Medulla oblongata (tissue), 1 donor: ENCODE measurements at regions not wholly inside any gene's neighbourhood (a gene's known extent, or its start where the extent isn't known, plus 50 kb on each side); places are given as distances from the start of the nearest gene placed in this dataset.
A peak's percentile ranks its signal among the peaks of the same experiment; 100 is the strongest.
"Not testable (repeated sequence)": the region's sequence is repeated elsewhere in the genome, so short reads cannot be mapped to it uniquely, and the experiment has no call there.

Source experiments
- DNase-seq: peaks from one replicate; pipeline ENCODE4 v3.0.0-alpha.2; 2015; ENCODE audit errors: extremely low spot score

DNA sequence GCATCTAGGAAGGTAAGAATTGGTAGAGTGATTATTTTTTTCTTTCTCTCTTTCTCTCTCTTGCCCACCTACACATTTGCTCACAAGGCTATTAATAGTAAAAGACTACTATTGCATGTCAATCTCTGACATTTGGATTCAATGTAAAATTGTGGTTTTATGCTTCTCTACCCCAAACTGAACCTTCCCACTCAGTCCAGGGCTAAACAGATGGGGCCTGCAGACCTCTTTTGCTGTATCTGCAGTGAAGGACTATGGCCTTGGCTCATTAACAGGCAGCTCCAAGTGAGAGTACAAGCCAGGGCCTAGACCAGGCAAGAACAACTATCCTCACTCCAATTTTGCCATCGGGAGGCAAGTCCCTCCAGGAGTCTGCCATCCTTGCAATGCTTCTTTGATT is 68.3 kb upstream of the ARL4C start:
- DNase-seq = no peak

- peak; percentile 30 for DNase-seq
Measured at GRCh38 chr2:234564699-234565098, 67.8 kb upstream of the ARL4C start.

- DNase-seq = no peak
Measured at GRCh38 chr2:234559609-234560008, 62.7 kb upstream of the ARL4C start.

DNA sequence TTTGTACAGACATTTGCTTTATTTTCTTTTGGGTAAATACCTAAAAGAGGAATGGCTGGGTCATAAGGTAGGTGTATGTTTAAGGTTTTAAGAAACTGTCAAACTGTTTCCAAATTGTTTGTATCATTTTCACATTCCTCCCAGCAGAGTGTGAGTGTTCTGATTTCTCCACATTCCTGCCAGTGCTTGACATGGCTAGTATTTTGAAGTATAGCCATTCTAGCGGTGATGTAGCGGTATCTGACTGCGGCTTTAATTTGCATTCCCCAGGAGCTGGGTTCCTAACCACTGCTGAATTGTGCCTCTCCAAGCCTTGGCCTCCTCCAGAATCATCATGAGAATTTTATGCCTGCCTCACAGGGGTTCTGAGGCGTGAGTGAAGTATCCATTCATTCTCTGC is 61.8 kb upstream of the ARL4C start:
- no peak for DNase-seq

DNA sequence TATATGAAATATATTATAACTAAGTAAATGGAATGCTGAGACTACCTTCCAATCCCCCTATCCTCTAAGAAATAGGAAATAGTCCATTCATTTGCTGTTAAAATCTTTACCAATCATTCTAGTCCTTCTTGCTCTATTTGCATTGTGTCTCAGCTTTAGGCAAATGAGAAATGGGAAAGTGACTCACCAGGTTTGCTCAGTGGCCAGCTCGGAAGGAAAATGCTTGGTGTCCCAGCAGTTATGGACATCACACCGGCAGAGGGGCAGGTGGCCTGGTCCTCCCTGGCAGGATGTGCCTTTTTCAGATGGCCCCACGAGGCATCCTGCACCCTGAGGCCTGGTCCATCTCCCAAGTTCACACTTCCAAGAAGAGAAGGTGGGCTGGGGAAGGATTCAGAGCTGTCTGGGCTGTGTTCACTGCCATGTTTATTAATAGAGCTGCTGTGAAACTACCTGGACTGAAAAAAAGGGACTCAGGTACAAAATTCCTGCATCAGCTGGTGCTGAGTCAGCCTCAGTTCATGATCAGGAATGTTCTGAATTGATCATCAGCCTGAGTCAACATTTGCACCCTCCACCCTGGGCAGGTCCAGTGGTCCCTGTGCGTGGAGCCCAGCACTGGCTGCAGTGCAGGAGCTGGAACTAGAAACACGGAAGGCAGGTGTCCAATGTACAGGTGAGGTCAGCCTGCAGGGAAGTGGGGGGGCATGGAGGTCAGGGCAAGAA is 60.1 kb upstream of the ARL4C start:
- no peak for DNase-seq

GRCh38 chr2:234555616-234556249 is 58.9 kb upstream of the ARL4C start:
- DNase-seq = no peak

DNA sequence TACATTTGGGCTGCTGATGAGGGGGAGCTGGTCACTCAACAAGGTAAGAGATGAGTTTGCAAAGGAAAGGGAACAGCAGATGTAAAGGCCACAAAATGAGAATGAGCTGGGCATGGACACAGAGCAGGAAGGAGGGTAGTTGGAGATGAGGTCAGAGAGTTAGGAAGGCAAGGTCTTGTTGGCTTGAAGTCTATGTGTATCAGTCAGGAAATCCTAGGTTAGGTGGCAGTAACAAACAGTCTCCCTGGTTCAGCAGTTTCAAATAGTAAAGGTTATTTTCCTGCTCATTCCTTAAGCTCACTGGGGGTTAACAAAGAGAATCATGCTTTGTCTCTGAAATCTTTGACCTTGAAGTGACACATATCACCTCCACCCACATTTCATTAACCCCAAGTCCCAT is 58.3 kb upstream of the ARL4C start:
- no peak for DNase-seq

GRCh38 chr2:234553223-234553622 is 56.3 kb upstream of the ARL4C start:
- not testable (repeated sequence) for DNase-seq

GRCh38 chr2:234550511-234551107 is 53.7 kb upstream of the ARL4C start:
- DNase-seq = peak; percentile 89

- no peak for DNase-seq
Measured at GRCh38 chr2:234550056-234550455, 53.2 kb upstream of the ARL4C start.

DNA sequence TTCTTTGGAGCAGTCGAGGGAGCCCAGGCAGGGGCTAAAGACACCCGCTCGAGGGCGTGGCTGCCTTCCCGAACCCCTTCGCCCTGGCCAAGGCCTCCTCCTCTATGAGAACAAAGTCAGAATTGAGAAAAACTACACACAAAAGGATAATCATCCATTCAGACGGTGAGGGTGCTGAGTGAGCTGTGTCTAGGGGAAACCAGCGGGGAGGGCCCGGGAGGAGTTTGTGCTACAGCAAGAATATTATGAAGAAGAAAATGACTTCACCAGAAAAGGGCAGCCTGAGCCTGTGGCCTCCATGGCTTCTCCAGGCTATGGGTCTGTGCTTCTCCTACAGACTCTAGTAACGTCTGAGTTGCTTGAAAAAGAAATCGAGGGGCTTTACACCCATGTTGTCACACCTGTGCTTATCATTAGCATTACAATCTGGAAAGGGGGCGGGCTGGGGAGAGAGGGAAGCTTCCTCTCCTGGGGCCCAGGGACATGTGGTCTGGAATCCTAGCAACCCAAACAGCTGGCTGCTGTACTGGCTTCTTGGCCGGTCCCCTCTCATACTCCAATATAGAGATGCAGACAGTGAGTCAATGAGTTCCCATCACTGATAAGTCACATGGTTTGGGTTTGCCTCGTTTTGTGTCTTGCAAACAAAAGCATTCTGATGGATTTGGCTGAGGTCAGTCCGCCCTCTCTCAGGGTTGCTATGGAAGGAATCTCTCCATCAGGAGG is 52.0 kb upstream of the ARL4C start:
- peak; percentile 33 for DNase-seq

GRCh38 chr2:234546770-234547169 is 49.9 kb upstream of the ARL4C start:
- no peak for DNase-seq
